Stimulated activated CD4-positive, alpha-beta T cell treated with anti-CD3 and anti-CD28 coated beads, Interleukin-1b, Interleukin-23, amount 100 ng/mL, for 24 hours (primary cell): ENCODE measurements at regions not wholly inside any gene's neighbourhood (a gene's known extent, or its start where the extent isn't known, plus 50 kb on each side); places are given as distances from the start of the nearest gene placed in this dataset.

Experiments
- DNase-seq, 4 experiments: peaks; one replicate each; pipeline ENCODE4 v3.0.0-alpha.2; 2020; ENCODE audit warnings: low read depth in 4 of 4, low spot score in 1 of 4

DNA sequence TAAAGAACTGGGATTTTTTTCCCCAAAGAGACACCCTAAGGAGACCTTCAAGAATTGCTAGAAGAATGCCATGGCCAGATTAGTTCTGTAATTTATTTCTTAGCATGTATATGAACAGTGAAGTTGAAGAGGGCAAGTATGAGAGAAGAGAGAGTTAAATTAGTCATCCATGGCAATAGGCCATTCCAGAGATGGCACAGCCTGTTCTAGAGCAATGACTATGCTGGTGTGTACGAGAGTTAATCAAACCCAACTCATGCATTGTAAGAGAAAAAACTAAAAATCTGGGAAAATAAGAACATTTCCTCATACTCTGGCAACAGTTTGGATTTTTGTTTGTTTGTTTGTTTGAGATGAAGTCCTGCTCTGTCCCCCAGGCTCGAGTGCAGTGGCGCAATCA lies 112.1 kb upstream of the PIK3C3 start:
- no peak for DNase-seq

DNA sequence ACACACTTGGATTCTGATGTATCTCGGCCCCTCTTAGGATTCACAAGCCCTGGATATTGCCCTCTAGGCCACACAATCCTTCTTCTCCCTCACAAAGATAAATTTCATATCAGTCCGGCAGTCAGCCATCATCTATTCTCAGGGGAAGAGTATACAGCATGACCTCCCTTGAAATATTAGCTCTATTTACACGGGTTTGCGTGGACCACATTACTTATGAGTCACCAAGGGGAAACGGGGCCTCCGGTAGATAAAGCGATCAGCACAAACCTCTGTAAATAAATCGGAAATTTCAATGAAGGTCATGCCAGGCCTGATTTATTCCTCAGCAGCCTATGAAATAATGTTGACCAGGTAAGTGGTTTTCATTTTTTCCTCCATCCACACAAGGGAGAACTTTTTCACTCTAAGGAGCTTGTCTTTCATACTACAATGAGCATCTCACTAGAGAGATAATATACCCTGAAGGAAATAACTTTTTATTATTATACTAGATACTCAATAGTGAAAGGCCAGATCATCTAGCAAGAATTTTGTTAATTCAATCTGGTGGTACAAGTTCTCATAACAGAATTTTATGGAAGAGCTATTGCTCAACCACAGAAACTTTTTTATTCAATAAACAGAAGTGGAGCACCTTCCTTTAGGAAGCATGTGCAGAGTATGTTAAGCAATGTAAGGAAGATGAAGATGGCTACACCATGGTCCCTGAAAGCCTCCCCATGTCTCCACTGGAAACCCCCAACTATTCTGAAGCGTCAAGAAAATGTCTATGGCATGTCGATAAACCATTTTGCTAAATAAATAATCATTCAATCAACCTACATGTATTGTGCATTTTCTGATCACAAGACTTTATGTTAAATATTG lies 125.2 kb upstream of the PIK3C3 start:
- DNase-seq, result no peak

DNA sequence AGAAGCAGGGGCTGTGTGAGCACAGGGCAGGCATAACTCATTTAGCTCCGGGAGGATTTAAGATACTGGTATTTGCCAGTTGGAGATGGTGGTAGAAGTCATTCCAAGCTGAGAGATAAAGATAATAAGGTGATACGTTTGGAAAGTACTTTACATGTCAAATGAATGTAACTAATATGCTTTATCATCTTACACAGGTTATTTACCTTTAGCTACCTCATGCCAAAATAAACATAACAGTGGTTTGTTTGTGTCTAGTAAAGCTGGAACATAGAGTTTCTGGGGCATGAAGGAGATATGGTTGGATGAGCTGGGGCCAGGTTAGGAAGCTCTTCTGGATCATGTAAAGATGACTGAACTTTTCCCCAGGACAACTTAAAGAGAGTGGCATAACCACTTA lies 126.9 kb upstream of the PIK3C3 start:
- no peak for DNase-seq

DNA sequence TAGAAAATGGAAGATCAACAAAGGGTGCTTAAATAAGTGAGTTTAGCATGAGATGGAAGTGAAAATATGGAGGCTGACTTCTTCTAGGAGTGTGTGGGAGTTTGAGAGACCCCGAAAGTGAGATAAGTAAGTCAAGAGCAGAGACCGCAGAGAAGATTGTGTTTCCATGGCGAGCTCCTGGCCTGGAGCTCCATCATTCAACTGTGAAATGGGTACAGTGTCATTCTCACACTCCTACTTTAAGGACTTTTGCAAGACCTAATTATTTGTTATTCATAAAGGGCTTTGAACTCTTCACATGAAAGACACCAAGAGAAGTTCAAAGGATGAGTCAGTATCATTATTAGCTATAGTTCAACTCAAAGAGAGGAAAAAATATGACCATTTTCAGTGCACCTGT lies 134.2 kb upstream of the PIK3C3 start:
- no peak for DNase-seq

DNA sequence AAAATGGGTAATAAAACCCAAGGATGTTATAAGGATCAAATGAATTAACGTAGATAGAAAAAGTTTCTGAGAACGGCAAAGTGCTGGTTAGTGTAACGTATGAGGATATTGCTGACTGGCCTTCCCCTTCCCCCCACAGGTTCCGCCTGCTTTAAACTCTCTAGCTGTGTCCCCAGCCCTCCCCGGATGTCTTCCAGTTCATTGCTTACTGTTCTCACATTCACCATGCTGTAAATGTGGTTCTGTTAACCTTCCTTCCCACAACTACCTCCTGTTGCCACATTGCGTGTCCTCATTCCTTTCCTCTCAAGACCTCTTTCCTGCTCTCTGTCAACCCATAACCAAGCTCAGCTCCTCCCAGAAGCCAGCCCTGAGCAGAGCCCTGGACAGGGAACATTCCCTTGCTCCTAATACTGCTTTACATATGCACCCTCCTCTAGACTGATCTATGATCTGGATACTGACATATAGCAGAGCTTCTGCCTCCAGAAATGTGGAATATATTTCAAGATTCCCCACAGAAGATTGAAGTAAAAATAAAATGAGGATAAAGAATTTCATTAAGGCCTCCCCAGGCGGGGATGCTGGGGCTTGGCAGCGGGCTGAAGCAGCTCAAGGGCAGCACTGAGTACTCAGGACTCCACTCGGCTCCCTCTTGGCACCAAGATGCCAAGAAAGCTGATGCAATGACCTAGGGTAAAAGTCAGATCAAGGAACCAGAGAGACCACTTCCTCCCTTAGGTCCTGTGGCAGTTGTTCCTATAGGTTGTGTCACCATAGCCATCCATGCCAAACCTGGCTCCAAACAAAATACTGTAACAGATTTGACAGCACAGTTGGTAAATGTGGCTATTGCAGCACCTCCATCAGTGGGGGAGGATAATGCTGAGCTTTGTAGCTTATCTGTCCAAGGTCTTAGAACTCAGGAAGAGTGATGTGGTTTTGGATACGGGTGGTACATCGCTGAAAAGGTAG lies 136.4 kb upstream of the PIK3C3 start:
- DNase-seq, result no peak

DNA sequence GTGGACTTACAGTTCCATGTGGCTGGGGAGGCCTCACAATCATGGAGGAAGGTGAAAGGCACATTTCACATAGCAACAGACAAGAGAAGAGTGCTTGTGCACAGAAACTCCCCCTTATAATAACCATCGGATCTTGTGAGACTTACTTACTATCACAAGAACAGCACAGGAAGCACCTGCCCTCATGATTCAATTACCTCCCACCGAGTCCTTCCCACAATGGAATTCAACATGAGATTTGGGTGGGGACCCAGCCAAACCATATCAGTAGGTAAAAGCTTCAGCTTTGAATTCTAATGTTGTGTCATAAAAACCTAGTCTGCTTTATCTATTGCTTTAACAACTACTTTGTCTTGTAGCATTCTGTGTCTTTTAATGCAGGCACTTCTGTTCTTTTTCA lies 140.4 kb upstream of the PIK3C3 start:
- DNase-seq, result no peak

DNA sequence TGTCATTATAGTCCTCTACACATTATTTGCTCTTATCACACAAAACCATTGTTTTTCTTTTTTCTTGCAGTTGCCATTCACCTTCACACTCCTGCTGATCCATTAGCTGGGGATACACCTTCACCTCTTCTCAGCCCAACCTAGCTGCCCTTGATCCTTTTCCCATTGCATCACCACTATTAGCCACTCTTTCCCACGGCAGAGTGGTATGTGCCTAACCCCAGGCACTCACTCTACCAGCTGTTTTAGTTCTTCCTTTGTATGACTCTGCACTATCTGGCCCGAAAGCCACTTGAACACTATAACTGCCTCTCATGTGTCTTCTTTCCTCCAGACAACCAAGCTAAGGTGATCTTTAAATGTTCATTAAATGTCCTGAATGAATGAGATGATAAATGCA lies 145.4 kb upstream of the PIK3C3 start:
- no peak for DNase-seq

DNA sequence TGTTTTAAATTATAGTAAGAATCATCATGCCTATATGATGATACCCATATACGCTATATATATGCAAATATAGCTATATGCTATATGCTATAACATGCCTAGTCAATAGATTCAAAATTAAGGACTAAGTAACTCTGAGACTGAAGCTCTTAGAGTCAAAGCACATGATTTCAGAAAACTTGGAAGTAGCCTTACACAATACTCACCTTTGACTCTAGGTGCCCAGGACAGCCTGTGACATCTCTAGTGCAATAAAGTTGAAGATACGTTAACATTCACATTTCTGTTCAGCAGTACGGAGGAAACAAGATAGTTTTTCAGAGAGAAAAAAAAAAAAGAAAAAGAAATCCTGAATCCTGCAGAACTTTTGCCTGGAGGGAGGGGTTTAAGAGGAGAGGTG lies 149.7 kb upstream of the PIK3C3 start:
- no peak for DNase-seq

DNA sequence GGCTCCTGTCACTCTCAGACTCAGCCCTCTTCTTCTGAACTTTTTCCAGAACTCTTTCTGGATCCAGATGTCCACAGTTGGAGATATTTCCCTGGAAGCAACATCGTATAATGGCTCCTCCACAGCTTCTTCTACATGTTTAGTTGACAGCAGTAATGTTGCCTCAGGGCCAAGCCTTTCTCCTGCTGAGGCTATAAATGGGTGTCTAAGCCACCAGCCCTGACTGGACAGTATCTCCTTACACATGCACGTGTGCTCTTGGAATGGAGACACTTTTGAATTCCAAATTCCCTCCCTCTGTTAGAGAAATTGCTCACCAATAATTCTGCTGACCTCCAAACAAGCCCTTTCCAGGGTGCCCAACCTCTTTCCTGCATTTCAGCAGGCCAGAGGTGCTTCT lies 156.2 kb upstream of the PIK3C3 start:
- DNase-seq, result no peak

DNA sequence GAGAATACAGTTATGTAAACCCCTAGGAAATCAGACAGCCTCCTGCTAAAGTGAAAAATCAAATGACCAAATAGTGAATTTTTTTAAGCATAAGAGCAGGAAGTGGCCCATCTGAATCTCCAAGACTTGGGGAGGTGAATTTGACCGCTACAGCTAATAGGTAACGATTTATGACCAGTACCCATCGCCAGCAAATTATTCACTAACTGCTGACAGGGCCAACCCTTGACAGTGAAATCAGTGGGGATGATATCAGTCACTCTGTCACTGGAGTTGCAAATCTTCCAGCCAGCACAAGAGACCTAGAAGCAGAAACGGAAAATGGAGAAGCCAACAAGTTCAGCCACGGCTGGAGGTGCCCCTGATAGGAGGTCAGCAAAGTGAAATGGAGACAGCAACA lies 164.3 kb upstream of the PIK3C3 start:
- DNase-seq, result no peak

DNA sequence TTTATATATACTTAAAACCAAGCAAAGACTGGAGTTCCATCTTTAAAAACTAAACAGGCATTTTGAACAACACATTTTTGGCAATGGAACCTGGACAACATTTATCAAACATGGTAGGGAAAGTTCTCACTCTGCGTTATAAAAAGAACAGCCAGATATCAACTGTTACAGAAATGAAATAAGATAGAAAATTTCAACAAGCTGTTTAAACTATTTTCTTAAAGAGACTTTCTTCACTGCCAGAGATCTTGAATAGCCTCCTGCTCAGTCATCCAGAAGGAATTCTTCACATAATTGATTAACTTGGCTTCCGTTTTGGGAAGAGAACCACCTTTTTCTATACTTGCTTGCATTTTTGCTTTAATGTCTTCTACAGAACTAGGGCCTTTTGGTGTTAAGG lies 166.0 kb upstream of the PIK3C3 start:
- no peak for DNase-seq

DNA sequence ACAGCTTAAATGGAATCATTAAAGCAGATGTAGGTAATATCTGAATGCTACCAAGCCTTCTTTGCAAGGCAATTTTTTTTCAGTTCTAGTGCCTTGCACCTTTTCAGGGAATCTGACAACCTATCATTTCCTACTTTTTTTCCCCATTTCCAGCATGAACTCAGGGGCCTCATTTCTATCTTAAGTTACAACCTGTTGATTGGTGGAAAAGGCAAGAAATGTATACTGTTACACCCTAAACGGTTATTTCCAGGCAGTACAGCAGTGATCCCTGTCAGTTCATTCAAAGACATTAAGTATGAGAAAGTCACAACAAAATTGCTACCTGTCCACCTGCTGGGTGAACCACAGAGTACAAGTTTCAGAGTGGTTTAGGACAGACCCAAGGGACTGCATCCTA lies 171.2 kb upstream of the PIK3C3 start:
- no peak for DNase-seq

DNA sequence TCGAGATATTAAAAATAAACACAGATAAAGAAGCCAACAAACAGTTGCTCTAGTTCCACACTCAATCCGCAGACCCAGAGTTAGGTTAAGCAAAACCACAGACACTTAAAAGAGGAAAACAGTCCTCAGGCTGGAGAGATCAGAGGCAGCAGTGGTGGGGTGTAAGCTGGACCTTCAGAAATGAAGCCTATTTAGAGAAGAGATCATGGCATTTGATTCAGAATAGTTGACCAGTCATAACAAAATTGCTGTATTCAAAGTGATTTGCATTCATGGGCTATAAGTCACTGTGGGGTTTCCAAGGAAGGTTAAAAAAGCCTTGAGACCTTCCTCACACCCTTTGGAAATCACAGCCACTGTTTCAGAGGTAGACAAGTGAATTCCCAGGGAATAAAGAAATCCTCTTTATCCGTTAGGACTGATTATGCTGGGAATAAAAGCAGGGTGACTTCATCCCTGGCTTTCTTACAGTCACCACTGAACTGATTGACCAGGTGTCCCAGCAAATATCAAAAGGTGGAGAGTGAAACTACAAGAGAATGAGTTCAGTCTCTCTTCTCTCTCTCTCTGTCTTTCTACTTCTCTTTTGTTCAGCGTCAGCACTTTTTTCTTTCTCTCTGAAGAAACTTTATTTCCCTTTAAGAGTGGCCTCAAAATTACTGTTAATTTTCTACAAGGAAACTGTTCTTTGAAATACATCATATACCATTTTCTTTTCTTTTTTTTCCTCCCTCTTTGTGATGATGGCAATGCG lies 171.8 kb upstream of the PIK3C3 start:
- DNase-seq, result no peak

DNA sequence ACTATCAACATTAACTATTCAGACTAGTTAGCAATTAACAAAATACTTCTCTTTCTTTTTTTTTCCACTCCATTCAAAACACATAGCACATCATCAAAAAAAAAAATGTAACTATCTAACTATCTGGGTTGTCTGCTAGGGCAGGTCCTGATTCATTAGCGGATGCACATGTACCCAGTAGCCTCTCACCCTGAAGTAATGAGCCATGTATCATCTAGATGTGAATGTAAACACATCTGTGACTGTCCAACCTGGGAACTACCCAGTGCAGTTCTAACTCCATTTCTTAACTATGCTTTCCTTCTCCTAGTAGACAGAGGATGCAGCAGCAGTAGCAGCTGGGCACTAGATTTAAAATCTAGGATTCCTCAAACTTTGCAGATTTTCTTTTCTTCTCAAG lies 183.1 kb upstream of the PIK3C3 start:
- DNase-seq, result no peak

DNA sequence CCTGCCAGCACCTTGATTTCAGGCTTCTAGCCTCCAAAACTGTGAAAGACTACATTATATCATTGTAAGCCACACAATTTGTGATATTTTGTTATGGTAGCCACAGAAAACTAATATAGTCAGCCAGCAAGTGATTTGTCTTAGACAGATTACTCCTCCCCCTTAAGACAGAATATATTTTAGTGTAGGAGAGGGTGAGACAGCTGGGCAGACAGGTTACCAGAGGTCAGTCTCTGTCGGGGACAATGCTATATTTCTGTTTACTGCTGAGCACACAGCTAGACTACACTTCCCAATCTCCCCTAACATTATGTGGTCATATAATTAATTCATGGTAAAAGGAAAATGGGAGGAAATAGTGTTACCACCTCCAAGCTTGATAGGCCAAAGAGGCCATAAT lies 185.8 kb upstream of the PIK3C3 start:
- DNase-seq, result no peak

DNA sequence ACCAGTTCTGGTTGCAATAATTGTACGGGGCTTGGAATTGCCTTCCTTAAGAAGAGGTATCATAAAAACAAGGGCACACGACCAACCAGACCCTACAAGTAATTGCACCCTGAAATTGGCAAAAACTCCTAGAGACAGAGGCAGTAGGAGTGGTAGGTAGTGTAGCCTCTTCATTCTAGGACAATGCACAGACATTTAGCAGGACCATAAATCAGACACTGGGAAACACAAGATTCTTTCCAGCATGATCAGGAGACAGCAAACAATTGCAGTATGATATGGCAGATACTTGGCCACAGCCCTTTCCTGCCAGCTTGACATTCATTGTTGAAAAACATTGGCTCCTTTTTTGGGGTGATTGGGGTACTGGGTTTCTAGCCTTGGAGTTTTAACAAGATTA lies 186.6 kb upstream of the PIK3C3 start:
- DNase-seq, result no peak

DNA sequence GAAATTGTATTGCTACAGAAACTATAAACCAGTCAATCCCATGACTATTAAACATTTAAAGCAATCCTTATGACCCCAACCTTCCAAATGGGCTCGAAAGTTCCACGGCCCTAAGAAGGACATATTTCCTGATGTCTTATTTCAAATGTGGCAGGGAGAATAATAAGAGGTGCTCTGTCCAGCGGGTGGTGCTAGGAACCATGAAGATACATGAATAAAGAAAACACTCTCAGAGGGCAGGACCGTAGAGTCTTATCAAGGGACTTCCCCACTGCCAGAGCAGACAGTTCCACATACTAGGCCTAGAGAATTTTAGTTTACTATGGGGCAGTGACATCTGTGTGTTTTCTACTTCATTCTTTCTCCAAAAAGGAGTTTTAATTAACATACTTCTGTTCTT lies 187.1 kb upstream of the PIK3C3 start:
- DNase-seq, result no peak

DNA sequence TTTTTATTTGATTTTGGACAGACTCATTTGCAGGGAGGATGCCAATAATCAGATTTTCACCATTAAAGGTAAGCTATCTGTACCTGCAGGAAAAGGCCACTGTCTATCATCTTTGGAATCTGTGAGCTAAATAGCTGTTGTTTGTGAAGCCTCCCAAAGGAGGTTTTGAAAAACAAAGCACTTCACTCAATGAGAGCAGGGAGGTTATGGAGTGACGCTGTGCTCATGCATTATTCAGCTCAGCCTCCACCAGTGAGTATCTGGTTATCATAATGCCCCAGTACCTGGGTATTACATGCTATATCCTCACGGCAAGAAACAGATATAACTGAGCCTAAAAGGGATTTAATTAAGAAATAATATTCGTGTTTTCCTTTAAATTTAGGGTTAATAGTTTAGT lies 189.6 kb upstream of the PIK3C3 start:
- no peak for DNase-seq

DNA sequence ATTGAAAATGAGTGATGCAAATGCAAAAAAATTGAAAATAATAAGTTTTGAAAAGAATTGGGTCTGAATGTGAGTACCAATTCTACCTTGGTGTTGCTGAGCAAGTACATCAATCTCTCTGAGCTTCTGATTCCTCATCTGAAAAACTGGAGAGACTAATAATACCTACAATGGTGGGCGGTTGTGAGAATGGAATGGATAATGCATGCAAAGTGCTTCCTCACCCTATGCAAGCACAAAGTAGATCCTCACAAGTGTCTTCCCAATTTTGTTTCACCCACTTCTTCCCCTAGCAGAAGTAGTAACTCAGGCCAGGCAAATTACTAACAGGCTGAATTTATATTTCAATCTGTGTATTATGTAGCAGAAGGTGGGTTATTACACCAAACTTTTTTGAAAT lies 191.7 kb upstream of the PIK3C3 start:
- DNase-seq, result no peak

DNA sequence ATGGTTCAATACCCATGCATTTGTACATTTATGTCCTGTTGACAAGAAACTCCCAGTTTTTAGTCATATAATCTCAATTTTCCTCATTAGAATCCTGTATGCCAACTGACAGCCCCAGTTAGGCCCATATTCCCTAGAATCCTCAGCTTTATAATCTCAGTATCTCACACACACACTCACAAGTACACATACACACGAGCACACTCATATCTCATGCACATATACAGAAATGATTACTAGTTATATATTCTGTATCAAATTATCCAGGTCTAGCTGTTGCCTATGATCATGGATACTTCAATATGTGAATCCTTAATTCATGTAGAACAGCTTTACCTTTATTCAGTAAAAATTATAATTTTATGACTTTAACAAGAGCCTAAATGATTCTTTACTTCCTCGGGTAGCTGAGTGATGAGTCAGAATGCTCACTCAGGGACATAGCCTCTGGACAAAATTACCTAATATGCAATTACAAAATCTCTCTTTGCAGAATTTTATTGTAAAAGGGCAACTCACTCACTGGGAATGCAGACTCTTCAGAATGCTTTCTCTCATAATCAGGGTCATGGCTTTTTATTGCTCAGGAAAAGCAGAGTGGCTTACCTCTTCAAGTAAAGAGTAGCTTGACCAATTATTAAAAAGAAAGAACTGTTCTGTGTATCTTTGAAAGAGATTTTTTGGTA lies 193.6 kb upstream of the PIK3C3 start:
- no peak for DNase-seq

DNA sequence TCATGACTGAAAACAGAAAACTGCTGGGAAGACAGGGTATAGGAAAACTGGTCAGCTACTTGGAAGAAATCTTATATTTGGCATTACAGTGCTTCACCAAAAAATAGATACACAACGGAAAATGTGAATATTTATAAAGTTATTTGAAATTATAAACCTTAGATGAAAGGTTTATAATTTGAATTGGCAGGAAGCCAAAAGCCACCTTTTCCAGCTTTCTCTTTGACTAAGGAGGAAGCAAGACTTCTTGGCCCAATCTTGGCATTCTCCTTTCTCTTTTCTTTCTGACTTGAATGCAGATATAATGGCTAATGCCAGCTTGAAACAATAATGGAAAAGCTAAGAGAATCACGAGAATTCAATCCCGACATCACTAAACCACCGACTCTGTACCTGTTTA lies 196.5 kb upstream of the PIK3C3 start:
- no peak for DNase-seq
